WTC11 (cell line): ENCODE measurements at regions not wholly inside any gene's neighbourhood (a gene's known extent, or its start where the extent isn't known, plus 50 kb on each side); places are given as distances from the start of the nearest gene placed in this dataset.

Experiments
- ATAC-seq: fragments of 200-7000 bp; cut with Tn5 transposase; 2 replicates; pipeline ENCODE4 v1.10.0; 2021; ENCODE audit warnings: mild to moderate bottlenecking, moderate library complexity
- CTCF ChIA-PET: fragments of 300-600 bp; sonication (Branson Sonifier 250); formaldehyde crosslinking; loops from one replicate; lab custom pipeline; 2021; ENCODE audit warnings: antibody characterized with exemption; lab: Charles Lee
- POLR2A ChIA-PET: fragments of 350-600 bp; sonication (Branson Sonifier 250); formaldehyde crosslinking; loops from one replicate; lab custom pipeline; 2021; ENCODE audit warnings: antibody characterized with exemption; lab: Charles Lee
- DNase-seq: peaks from one replicate; pipeline ENCODE4 v3.0.0; 2021; ENCODE audit warnings: low spot score
- H3K27ac Mint-ChIP-seq: 2 replicates; pipeline ENCODE4 v1.8.0; 2021; ENCODE audit warnings: mixed read lengths
- H3K27me3 Mint-ChIP-seq: 2 replicates; pipeline ENCODE4 v1.8.0; 2021; ENCODE audit warnings: low read depth, mild to moderate bottlenecking, moderate library complexity, mixed read lengths
- H3K36me3 Mint-ChIP-seq: 2 replicates; pipeline ENCODE4 v1.8.0; 2021; ENCODE audit warnings: mixed read lengths
- H3K4me1 Mint-ChIP-seq: 2 replicates; pipeline ENCODE4 v1.8.0; 2022; ENCODE audit warnings: mixed read lengths
- H3K4me3 Mint-ChIP-seq: 2 replicates; pipeline ENCODE4 v1.8.0; 2021; ENCODE audit warnings: mild to moderate bottlenecking, moderate library complexity, mixed read lengths
- H3K9me3 Mint-ChIP-seq: 2 replicates; pipeline ENCODE4 v1.8.0; 2021; ENCODE audit warnings: mixed read lengths
- ATF3 ChIP-seq: sonication (generic); formaldehyde crosslinking; conservative IDR thresholded peaks from 2 replicates; pipeline ENCODE4 v1.8.1; 2022; ENCODE audit warnings: mild to moderate bottlenecking, missing genetic modification reagents
- E2F5 ChIP-seq: sonication (generic); formaldehyde crosslinking; IDR thresholded peaks from 2 replicates; pipeline ENCODE4 v1.8.1; 2022; ENCODE audit warnings: mild to moderate bottlenecking, moderate library complexity, missing genetic modification reagents
- ERG ChIP-seq: fragments of 250-450 bp; sonication (Bioruptor Pico); IDR thresholded peaks from 2 replicates; pipeline ENCODE4 v1.8.0; 2021; ENCODE audit warnings: mild to moderate bottlenecking
- GRHL2 ChIP-seq: fragments of 250-450 bp; sonication (Bioruptor Pico); IDR thresholded peaks from 2 replicates; pipeline ENCODE4 v1.8.0; 2022; ENCODE audit warnings: mild to moderate bottlenecking, moderate library complexity; ENCODE audit not compliant: insufficient replicate concordance, severe bottlenecking
- KAT7 ChIP-seq: sonication (generic); formaldehyde crosslinking; IDR thresholded peaks from 2 replicates; pipeline ENCODE4 v1.8.1; 2023; ENCODE audit warnings: missing genetic modification reagents, mild to moderate bottlenecking, borderline replicate concordance
- NFATC4 ChIP-seq: fragments of 250-450 bp; sonication (Bioruptor Pico); IDR thresholded peaks from 2 replicates; pipeline ENCODE4 v1.9.0; 2021; ENCODE audit warnings: mild to moderate bottlenecking
- NR3C1 ChIP-seq: sonication (generic); formaldehyde crosslinking; conservative IDR thresholded peaks from 2 replicates; pipeline ENCODE4 v1.8.1; 2023; ENCODE audit warnings: low read depth, mild to moderate bottlenecking, missing genetic modification reagents
- PREB ChIP-seq: sonication (generic); formaldehyde crosslinking; IDR thresholded peaks from 2 replicates; pipeline ENCODE4 v1.8.1; 2022; ENCODE audit warnings: mild to moderate bottlenecking, missing genetic modification reagents, moderate library complexity, borderline replicate concordance
- SMAD3 ChIP-seq: sonication (generic); formaldehyde crosslinking; IDR thresholded peaks from 2 replicates; pipeline ENCODE4 v1.8.0; 2022; ENCODE audit warnings: missing genetic modification reagents, mild to moderate bottlenecking, borderline replicate concordance
- TEAD1 ChIP-seq: sonication (generic); formaldehyde crosslinking; IDR thresholded peaks from 2 replicates; pipeline ENCODE4 v1.8.0; 2022; ENCODE audit warnings: mild to moderate bottlenecking, missing genetic modification reagents
- ZNF121 ChIP-seq: sonication (generic); formaldehyde crosslinking; IDR thresholded peaks from 2 replicates; pipeline ENCODE4 v1.8.0; 2023; ENCODE audit warnings: missing genetic modification reagents
- ZNF138 ChIP-seq: sonication (generic); formaldehyde crosslinking; conservative IDR thresholded peaks from 2 replicates; pipeline ENCODE4 v1.8.1; 2022; ENCODE audit warnings: mild to moderate bottlenecking, moderate library complexity, missing genetic modification reagents
- ZNF263 ChIP-seq: sonication (generic); formaldehyde crosslinking; IDR thresholded peaks from 2 replicates; pipeline ENCODE4 v1.8.1; 2022; ENCODE audit warnings: low read depth, mild to moderate bottlenecking, moderate library complexity, missing genetic modification reagents
- ZNF396 ChIP-seq: fragments of 250-450 bp; sonication (Bioruptor Pico); IDR thresholded peaks from 2 replicates; pipeline ENCODE4 v1.8.0; 2021; ENCODE audit warnings: mild to moderate bottlenecking, moderate library complexity, borderline replicate concordance
- ZNF416 ChIP-seq: fragments of 250-450 bp; sonication (Bioruptor Pico); IDR thresholded peaks from 2 replicates; pipeline ENCODE4 v1.9.0; 2021; ENCODE audit warnings: mild to moderate bottlenecking, inconsistent platforms
- ZNF671 ChIP-seq: fragments of 250-450 bp; sonication (Bioruptor Pico); IDR thresholded peaks from 2 replicates; pipeline ENCODE4 v1.8.0; 2021; ENCODE audit warnings: mild to moderate bottlenecking
- TF ChIP-seq, protein P1 (sequence below): sonication (generic); formaldehyde crosslinking; IDR thresholded peaks from 2 replicates; pipeline ENCODE4 v1.8.0; 2023; ENCODE audit warnings: missing genetic modification reagents, mild to moderate bottlenecking, borderline replicate concordance
- TF ChIP-seq, protein P2 (sequence below): sonication (generic); formaldehyde crosslinking; IDR thresholded peaks from 2 replicates; pipeline ENCODE4 v1.8.1; 2022; ENCODE audit warnings: low read depth, mild to moderate bottlenecking, moderate library complexity, missing genetic modification reagents, borderline replicate concordance
- TF ChIP-seq, protein P3 (sequence below): fragments of 250-450 bp; sonication (Bioruptor Pico); IDR thresholded peaks from 2 replicates; pipeline ENCODE4 v1.9.0; 2021; ENCODE audit warnings: mild to moderate bottlenecking
- TF ChIP-seq, protein P4 (sequence below): sonication (generic); formaldehyde crosslinking; IDR thresholded peaks from 2 replicates; pipeline ENCODE4 v1.8.1; 2023; ENCODE audit warnings: mild to moderate bottlenecking, moderate library complexity, missing genetic modification reagents
- TF ChIP-seq, protein P5 (sequence below): sonication (generic); formaldehyde crosslinking; IDR thresholded peaks from 2 replicates; pipeline ENCODE4 v1.8.0; 2022; ENCODE audit warnings: mild to moderate bottlenecking, missing genetic modification reagents

DNA sequence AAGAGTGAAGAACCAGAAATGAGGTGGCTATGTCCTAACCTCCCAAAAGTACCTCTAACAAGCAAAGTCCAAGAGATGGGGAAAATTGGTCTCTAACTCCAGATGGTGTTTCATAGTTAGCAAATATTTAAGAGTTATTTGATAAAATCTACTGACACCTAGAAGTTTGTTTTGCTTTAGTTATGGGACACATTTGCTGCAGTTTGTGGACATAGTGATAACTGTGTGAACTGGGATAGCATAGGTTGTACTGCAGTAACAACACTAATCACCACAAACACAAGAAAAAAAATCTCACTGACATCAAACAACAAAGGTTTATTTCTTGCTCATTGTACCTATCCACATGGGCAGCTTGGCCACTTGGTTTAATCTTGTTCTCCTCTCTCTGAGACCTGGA lies 965.0 kb upstream of the SPRY2 start:
- H3K36me3 Mint-ChIP-seq = no peaks in the 10 kb centered on the region
- no peak for TF ChIP-seq PREB
- TF ChIP-seq ZNF121 (CRISPR knock-in tag) = no peak
- no peak for TF ChIP-seq NFATC4 (CRISPR knock-in tag)
- TF ChIP-seq, protein P1, sequence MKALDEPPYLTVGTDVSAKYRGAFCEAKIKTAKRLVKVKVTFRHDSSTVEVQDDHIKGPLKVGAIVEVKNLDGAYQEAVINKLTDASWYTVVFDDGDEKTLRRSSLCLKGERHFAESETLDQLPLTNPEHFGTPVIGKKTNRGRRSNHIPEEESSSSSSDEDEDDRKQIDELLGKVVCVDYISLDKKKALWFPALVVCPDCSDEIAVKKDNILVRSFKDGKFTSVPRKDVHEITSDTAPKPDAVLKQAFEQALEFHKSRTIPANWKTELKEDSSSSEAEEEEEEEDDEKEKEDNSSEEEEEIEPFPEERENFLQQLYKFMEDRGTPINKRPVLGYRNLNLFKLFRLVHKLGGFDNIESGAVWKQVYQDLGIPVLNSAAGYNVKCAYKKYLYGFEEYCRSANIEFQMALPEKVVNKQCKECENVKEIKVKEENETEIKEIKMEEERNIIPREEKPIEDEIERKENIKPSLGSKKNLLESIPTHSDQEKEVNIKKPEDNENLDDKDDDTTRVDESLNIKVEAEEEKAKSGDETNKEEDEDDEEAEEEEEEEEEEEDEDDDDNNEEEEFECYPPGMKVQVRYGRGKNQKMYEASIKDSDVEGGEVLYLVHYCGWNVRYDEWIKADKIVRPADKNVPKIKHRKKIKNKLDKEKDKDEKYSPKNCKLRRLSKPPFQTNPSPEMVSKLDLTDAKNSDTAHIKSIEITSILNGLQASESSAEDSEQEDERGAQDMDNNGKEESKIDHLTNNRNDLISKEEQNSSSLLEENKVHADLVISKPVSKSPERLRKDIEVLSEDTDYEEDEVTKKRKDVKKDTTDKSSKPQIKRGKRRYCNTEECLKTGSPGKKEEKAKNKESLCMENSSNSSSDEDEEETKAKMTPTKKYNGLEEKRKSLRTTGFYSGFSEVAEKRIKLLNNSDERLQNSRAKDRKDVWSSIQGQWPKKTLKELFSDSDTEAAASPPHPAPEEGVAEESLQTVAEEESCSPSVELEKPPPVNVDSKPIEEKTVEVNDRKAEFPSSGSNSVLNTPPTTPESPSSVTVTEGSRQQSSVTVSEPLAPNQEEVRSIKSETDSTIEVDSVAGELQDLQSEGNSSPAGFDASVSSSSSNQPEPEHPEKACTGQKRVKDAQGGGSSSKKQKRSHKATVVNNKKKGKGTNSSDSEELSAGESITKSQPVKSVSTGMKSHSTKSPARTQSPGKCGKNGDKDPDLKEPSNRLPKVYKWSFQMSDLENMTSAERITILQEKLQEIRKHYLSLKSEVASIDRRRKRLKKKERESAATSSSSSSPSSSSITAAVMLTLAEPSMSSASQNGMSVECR = no peak
- TF ChIP-seq ZNF396 (CRISPR knock-in tag) = no peak
- no peak for TF ChIP-seq ZNF671 (CRISPR knock-in tag)
- no peak for TF ChIP-seq NR3C1 (CRISPR knock-in tag)
- TF ChIP-seq SMAD3 (CRISPR knock-in tag) = no peak
- no peak for TF ChIP-seq ZNF416
- TF ChIP-seq, protein P2, sequence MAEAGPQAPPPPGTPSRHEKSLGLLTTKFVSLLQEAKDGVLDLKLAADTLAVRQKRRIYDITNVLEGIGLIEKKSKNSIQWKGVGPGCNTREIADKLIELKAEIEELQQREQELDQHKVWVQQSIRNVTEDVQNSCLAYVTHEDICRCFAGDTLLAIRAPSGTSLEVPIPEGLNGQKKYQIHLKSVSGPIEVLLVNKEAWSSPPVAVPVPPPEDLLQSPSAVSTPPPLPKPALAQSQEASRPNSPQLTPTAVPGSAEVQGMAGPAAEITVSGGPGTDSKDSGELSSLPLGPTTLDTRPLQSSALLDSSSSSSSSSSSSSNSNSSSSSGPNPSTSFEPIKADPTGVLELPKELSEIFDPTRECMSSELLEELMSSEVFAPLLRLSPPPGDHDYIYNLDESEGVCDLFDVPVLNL (CRISPR knock-in tag) = no peak
- TF ChIP-seq ATF3 (CRISPR knock-in tag) = no peak
- H3K27me3 Mint-ChIP-seq = no peaks in the 10 kb centered on the region
- H3K9me3 Mint-ChIP-seq = peaks cover under 1% of the 10 kb centered on the region; the same call in 1 of the 2 replicates
- peaks cover 14% of the 10 kb centered on the region for H3K4me1 Mint-ChIP-seq
- CTCF ChIA-PET = no interaction called here
- ATAC-seq (no peak), DNase-seq (no peak)
- no peak overlapping the region for H3K27ac Mint-ChIP-seq
- POLR2A ChIA-PET = no interaction called here
- no peak overlapping the region for H3K4me3 Mint-ChIP-seq

DNA sequence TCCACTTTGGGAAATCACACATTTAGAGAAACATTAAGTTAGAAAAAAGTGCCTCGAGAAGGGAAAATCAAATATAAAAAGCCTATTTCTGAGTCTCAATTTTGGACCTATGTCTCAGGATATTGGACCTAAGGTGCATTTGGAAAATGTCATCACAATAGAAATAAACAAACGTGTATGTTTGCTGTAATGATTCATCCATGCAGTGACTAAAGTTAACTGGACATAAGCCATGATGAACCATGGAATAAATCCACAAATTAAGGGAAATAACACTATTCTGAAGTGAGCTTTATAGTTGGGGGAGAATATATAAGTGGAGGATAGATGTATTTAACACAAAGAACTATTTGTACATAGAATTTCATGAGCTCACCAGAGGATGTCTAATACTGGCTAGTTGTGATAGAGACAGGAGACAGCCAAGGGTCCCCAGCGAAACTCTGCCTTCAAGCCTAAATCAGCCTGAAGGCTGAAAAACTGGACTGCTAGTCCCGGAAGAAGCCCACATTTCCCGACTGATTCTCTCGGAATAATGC lies 963.3 kb upstream of the SPRY2 start:
- Mint-ChIP-seq H3K9me3 (no peaks in the 10 kb centered on the region), H3K36me3 (no peaks in the 10 kb centered on the region), H3K27me3 (no peaks in the 10 kb centered on the region), H3K4me3 (no peak overlapping the region), H3K4me1 (peaks cover 14% of the 10 kb centered on the region), H3K27ac (no peak overlapping the region)
- DNase-seq = no peak
- CTCF ChIA-PET = no interaction called here
- no peak for ATAC-seq
- POLR2A ChIA-PET = no interaction called here
- no peak for TF ChIP-seq E2F5 (CRISPR knock-in tag)
- no peak for TF ChIP-seq KAT7 (CRISPR knock-in tag)
- no peak for TF ChIP-seq ZNF138 (CRISPR knock-in tag)
- TF ChIP-seq, protein P3, sequence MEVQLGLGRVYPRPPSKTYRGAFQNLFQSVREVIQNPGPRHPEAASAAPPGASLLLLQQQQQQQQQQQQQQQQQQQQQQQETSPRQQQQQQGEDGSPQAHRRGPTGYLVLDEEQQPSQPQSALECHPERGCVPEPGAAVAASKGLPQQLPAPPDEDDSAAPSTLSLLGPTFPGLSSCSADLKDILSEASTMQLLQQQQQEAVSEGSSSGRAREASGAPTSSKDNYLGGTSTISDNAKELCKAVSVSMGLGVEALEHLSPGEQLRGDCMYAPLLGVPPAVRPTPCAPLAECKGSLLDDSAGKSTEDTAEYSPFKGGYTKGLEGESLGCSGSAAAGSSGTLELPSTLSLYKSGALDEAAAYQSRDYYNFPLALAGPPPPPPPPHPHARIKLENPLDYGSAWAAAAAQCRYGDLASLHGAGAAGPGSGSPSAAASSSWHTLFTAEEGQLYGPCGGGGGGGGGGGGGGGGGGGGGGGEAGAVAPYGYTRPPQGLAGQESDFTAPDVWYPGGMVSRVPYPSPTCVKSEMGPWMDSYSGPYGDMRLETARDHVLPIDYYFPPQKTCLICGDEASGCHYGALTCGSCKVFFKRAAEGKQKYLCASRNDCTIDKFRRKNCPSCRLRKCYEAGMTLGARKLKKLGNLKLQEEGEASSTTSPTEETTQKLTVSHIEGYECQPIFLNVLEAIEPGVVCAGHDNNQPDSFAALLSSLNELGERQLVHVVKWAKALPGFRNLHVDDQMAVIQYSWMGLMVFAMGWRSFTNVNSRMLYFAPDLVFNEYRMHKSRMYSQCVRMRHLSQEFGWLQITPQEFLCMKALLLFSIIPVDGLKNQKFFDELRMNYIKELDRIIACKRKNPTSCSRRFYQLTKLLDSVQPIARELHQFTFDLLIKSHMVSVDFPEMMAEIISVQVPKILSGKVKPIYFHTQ (CRISPR knock-in tag) = no peak
- TF ChIP-seq GRHL2 (CRISPR knock-in tag) = no peak
- TF ChIP-seq ZNF263 (CRISPR knock-in tag) = no peak
- TF ChIP-seq, protein P4, sequence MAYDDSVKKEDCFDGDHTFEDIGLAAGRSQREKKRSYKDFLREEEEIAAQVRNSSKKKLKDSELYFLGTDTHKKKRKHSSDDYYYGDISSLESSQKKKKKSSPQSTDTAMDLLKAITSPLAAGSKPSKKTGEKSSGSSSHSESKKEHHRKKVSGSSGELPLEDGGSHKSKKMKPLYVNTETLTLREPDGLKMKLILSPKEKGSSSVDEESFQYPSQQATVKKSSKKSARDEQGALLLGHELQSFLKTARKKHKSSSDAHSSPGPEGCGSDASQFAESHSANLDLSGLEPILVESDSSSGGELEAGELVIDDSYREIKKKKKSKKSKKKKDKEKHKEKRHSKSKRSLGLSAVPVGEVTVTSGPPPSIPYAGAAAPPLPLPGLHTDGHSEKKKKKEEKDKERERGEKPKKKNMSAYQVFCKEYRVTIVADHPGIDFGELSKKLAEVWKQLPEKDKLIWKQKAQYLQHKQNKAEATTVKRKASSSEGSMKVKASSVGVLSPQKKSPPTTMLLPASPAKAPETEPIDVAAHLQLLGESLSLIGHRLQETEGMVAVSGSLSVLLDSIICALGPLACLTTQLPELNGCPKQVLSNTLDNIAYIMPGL (CRISPR knock-in tag) = no peak
- TF ChIP-seq, protein P5, sequence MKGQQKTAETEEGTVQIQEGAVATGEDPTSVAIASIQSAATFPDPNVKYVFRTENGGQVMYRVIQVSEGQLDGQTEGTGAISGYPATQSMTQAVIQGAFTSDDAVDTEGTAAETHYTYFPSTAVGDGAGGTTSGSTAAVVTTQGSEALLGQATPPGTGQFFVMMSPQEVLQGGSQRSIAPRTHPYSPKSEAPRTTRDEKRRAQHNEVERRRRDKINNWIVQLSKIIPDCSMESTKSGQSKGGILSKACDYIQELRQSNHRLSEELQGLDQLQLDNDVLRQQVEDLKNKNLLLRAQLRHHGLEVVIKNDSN = no peak
- no peak for TF ChIP-seq ERG (CRISPR knock-in tag)
- no peak for TF ChIP-seq TEAD1 (CRISPR knock-in tag)
